ENCODE measurements at regions not wholly inside any gene's neighbourhood (a gene's known extent, or its start where the extent isn't known, plus 50 kb on each side); places are given as distances from the start of the nearest gene placed in this dataset.

- Histone ChIP-seq H3K27ac (ENCODE audit: low read depth in 1 of 2, low read length in 2 of 2) (no peak overlapping the region), H3K9me3 (replicated peaks in 1 of 2; ENCODE audit: control insufficient read depth in 1 of 2, insufficient read depth in 1 of 2, low read length in 2 of 2) (peaks cover 0 to 2% of the 10 kb centered on the region in 2 donors), H3K79me2 (ENCODE audit: insufficient read depth, low read length) (no peaks in the 10 kb centered on the region), H3K9ac (ENCODE audit: insufficient read depth, low read length, poor library complexity, severe bottlenecking) (no peak overlapping the region), H3K4me2 (replicated peaks; ENCODE audit: extremely low read depth, low read length, poor library complexity, severe bottlenecking) (no peak overlapping the region), H3K4me1 (ENCODE audit: control insufficient read depth in 1 of 2, insufficient read depth in 2 of 2, low read length in 2 of 2) (no peaks in the 10 kb centered on the region), H3K4me3 (replicated peaks in 1 of 3; ENCODE audit: low read depth in 2 of 3, low read length in 3 of 3) (no peak overlapping the region), H2AFZ (ENCODE audit: insufficient read depth, low read depth, low read length, poor library complexity, severe bottlenecking) (no peak overlapping the region), H3K36me3 (replicated peaks in 1 of 2; ENCODE audit: control insufficient read depth in 1 of 2, insufficient read depth in 2 of 2, low read length in 2 of 2) (no peaks in the 10 kb centered on the region), H4K20me1 (ENCODE audit: insufficient read depth, low read length) (no peaks in the 10 kb centered on the region), H3K27me3 (ENCODE audit: control insufficient read depth in 2 of 2, insufficient read depth in 2 of 2, low read length in 2 of 2) (no peaks in the 10 kb centered on the region)
- Mint-ChIP-seq H3K36me3 (no peaks in the 10 kb centered on the region), H3K27ac (no peak overlapping the region), H3K9me3 (peaks cover 0 to 8% (median 3%) of the 10 kb centered on the region in 7 donors), H3K4me1 (no peaks in the 10 kb centered on the region), H3K27me3 (ENCODE audit: low read depth in 3 of 3) (no peaks in the 10 kb centered on the region), H3K4me3 (no peak overlapping the region)
- TF ChIP-seq, protein P1, sequence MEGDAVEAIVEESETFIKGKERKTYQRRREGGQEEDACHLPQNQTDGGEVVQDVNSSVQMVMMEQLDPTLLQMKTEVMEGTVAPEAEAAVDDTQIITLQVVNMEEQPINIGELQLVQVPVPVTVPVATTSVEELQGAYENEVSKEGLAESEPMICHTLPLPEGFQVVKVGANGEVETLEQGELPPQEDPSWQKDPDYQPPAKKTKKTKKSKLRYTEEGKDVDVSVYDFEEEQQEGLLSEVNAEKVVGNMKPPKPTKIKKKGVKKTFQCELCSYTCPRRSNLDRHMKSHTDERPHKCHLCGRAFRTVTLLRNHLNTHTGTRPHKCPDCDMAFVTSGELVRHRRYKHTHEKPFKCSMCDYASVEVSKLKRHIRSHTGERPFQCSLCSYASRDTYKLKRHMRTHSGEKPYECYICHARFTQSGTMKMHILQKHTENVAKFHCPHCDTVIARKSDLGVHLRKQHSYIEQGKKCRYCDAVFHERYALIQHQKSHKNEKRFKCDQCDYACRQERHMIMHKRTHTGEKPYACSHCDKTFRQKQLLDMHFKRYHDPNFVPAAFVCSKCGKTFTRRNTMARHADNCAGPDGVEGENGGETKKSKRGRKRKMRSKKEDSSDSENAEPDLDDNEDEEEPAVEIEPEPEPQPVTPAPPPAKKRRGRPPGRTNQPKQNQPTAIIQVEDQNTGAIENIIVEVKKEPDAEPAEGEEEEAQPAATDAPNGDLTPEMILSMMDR (IDR thresholded peaks at IDR 0.05), result no peak
- WGBS (ENCODE audit: insufficient coverage), result no CpG with 5 or more reads among the region's 2 CpGs
- intact Hi-C loops (cut with micrococcal nuclease), result no loop called here
- DNase-seq, result no peak
Observed at GRCh38 chr3:21238661-21239060, 512.3 kb downstream of the ZNF385D start.

DNA sequence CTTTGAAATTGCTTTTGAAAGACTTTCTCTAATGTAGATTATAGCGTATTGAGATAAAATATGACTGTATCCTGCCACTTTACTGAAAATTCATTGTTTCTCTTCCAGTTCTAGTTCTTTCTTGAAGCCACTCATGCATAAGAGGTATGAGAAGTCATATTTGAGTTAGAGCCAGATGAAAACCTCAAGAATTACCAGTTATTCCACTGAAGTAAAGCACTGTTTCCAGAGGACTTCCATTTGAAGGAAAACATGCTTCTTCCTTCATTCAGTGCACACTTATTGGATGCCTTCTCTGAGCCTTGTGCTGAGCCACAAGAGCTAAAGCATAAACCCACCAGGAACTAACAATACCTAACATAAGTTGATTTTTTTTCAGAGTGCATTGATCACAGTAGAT is 513.4 kb downstream of the ZNF385D start:
- H3K9me3 ChIP-seq (replicated peaks in 1 of 2; ENCODE audit: control insufficient read depth in 1 of 2, insufficient read depth in 1 of 2, low read length in 2 of 2), result peaks cover 0 to 2% of the 10 kb centered on the region in 2 donors
- H3K9ac ChIP-seq (ENCODE audit: insufficient read depth, low read length, poor library complexity, severe bottlenecking), result no peak overlapping the region
- no peak overlapping the region for H3K4me3 Mint-ChIP-seq
- no peaks in the 10 kb centered on the region for H3K36me3 Mint-ChIP-seq
- no peaks in the 10 kb centered on the region for H3K4me1 ChIP-seq (ENCODE audit: control insufficient read depth in 1 of 2, insufficient read depth in 2 of 2, low read length in 2 of 2)
- no peaks in the 10 kb centered on the region for H3K4me1 Mint-ChIP-seq
- intact Hi-C loops (cut with micrococcal nuclease), result no loop called here
- H3K9me3 Mint-ChIP-seq, result peaks cover 0 to 5% (median 3%) of the 10 kb centered on the region in 7 donors
- no peak overlapping the region for H3K27ac ChIP-seq (ENCODE audit: low read depth in 1 of 2, low read length in 2 of 2)
- H4K20me1 ChIP-seq (ENCODE audit: insufficient read depth, low read length), result no peaks in the 10 kb centered on the region
- H2AFZ ChIP-seq (ENCODE audit: insufficient read depth, low read depth, low read length, poor library complexity, severe bottlenecking), result no peak overlapping the region
- TF ChIP-seq, protein P1 (IDR thresholded peaks at IDR 0.05), result no peak
- H3K36me3 ChIP-seq (replicated peaks in 1 of 2; ENCODE audit: control insufficient read depth in 1 of 2, insufficient read depth in 2 of 2, low read length in 2 of 2), result no peaks in the 10 kb centered on the region
- H3K4me2 ChIP-seq (replicated peaks; ENCODE audit: extremely low read depth, low read length, poor library complexity, severe bottlenecking), result no peak overlapping the region
- DNase-seq, result no peak
- H3K27me3 Mint-ChIP-seq (ENCODE audit: low read depth in 3 of 3), result no peaks in the 10 kb centered on the region
- no peak overlapping the region for H3K4me3 ChIP-seq (replicated peaks in 1 of 3; ENCODE audit: low read depth in 2 of 3, low read length in 3 of 3)
- no peaks in the 10 kb centered on the region for H3K27me3 ChIP-seq (ENCODE audit: control insufficient read depth in 2 of 2, insufficient read depth in 2 of 2, low read length in 2 of 2)
- no CpG with 5 or more reads among the region's 1 CpG for WGBS (ENCODE audit: insufficient coverage)
- H3K27ac Mint-ChIP-seq, result no peak overlapping the region
- no peaks in the 10 kb centered on the region for H3K79me2 ChIP-seq (ENCODE audit: insufficient read depth, low read length)

Measured in CD14-positive monocyte (primary cell).